A549 (cell line): ENCODE measurements at regions not wholly inside any gene's neighbourhood (a gene's known extent, or its start where the extent isn't known, plus 50 kb on each side); places are given as distances from the start of the nearest gene placed in this dataset.

Source experiments
- GATA3 ChIP-seq: IDR thresholded peaks from 2 replicates; pipeline ENCODE4 v1.6.1; 2012; ENCODE audit warnings: borderline replicate concordance
- JUNB ChIP-seq: fragments of >200 bp; sonication (Bioruptor Twin); formaldehyde crosslinking; IDR thresholded peaks from 2 replicates; pipeline ENCODE4 v1.6.1; 2016
- KDM5A ChIP-seq: fragments of 200-600 bp; sonication (generic); IDR thresholded peaks from 2 replicates; pipeline ENCODE4 v1.6.1; 2016; ENCODE audit warnings: antibody characterized with exemption, mild to moderate bottlenecking
- MYC ChIP-seq: IDR thresholded peaks from 2 replicates; pipeline ENCODE4 v1.6.1; 2012; ENCODE audit warnings: mild to moderate bottlenecking, inconsistent platforms, low read length, improper control_type of control experiment, borderline replicate concordance
- NR3C1 ChIP-seq: fragments of >200 bp; sonication (Bioruptor Twin); formaldehyde crosslinking; IDR thresholded peaks from 3 replicates; pipeline ENCODE4 v1.6.1; 2017
- POLR2A ChIP-seq: IDR thresholded peaks from 2 replicates; pipeline ENCODE4 v1.6.1; 2012; ENCODE audit warnings: mild to moderate bottlenecking, low read length
- TF ChIP-seq, protein P1 (sequence below): fragments of 200-600 bp; sonication (generic); IDR thresholded peaks from 2 replicates; pipeline ENCODE4 v1.6.1; 2016; ENCODE audit warnings: antibody characterized with exemption, mild to moderate bottlenecking, moderate library complexity
- TF ChIP-seq, protein P2 (sequence below): fragments of >200 bp; sonication (Bioruptor Twin); formaldehyde crosslinking; IDR thresholded peaks from 3 replicates; pipeline ENCODE4 v1.5.1; 2016
- TF ChIP-seq, protein P3 (sequence below): fragments of 150-350 bp; IDR thresholded peaks from 2 replicates; pipeline ENCODE4 v1.6.1; 2014; ENCODE audit warnings: low read depth, mild to moderate bottlenecking, low read length
- TF ChIP-seq, protein P4 (sequence below): IDR thresholded peaks from 2 replicates; pipeline ENCODE4 v1.6.1; 2012

DNA sequence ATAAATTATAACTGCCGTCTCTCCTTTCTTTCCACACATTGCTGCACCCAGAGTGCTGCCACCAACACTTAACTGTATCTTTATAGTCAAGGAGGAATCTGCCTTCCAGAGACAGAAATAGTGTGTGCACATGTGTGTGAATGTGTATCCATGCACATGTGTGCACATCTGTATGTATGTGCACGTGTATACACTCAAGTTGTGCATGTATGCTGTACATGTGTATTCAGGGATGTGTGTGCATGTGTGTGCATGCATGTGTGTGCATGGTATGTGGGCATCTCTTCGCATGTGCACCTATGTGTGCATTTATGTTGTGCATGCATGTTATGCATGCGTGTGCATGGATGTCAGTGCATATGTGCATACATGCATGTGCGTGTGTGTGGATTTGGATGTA lies 253.3 kb downstream of the KLF6 start:
- TF ChIP-seq, protein P1, sequence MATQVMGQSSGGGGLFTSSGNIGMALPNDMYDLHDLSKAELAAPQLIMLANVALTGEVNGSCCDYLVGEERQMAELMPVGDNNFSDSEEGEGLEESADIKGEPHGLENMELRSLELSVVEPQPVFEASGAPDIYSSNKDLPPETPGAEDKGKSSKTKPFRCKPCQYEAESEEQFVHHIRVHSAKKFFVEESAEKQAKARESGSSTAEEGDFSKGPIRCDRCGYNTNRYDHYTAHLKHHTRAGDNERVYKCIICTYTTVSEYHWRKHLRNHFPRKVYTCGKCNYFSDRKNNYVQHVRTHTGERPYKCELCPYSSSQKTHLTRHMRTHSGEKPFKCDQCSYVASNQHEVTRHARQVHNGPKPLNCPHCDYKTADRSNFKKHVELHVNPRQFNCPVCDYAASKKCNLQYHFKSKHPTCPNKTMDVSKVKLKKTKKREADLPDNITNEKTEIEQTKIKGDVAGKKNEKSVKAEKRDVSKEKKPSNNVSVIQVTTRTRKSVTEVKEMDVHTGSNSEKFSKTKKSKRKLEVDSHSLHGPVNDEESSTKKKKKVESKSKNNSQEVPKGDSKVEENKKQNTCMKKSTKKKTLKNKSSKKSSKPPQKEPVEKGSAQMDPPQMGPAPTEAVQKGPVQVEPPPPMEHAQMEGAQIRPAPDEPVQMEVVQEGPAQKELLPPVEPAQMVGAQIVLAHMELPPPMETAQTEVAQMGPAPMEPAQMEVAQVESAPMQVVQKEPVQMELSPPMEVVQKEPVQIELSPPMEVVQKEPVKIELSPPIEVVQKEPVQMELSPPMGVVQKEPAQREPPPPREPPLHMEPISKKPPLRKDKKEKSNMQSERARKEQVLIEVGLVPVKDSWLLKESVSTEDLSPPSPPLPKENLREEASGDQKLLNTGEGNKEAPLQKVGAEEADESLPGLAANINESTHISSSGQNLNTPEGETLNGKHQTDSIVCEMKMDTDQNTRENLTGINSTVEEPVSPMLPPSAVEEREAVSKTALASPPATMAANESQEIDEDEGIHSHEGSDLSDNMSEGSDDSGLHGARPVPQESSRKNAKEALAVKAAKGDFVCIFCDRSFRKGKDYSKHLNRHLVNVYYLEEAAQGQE, result no peak
- TF ChIP-seq JUNB (no peak), NR3C1 (no peak), GATA3 (no peak), KDM5A (no peak), POLR2A (no peak), MYC (no peak)
- TF ChIP-seq, protein P2, sequence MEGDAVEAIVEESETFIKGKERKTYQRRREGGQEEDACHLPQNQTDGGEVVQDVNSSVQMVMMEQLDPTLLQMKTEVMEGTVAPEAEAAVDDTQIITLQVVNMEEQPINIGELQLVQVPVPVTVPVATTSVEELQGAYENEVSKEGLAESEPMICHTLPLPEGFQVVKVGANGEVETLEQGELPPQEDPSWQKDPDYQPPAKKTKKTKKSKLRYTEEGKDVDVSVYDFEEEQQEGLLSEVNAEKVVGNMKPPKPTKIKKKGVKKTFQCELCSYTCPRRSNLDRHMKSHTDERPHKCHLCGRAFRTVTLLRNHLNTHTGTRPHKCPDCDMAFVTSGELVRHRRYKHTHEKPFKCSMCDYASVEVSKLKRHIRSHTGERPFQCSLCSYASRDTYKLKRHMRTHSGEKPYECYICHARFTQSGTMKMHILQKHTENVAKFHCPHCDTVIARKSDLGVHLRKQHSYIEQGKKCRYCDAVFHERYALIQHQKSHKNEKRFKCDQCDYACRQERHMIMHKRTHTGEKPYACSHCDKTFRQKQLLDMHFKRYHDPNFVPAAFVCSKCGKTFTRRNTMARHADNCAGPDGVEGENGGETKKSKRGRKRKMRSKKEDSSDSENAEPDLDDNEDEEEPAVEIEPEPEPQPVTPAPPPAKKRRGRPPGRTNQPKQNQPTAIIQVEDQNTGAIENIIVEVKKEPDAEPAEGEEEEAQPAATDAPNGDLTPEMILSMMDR, result no peak
- TF ChIP-seq, protein P3, sequence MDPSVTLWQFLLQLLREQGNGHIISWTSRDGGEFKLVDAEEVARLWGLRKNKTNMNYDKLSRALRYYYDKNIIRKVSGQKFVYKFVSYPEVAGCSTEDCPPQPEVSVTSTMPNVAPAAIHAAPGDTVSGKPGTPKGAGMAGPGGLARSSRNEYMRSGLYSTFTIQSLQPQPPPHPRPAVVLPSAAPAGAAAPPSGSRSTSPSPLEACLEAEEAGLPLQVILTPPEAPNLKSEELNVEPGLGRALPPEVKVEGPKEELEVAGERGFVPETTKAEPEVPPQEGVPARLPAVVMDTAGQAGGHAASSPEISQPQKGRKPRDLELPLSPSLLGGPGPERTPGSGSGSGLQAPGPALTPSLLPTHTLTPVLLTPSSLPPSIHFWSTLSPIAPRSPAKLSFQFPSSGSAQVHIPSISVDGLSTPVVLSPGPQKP, result no peak
- TF ChIP-seq, protein P4, sequence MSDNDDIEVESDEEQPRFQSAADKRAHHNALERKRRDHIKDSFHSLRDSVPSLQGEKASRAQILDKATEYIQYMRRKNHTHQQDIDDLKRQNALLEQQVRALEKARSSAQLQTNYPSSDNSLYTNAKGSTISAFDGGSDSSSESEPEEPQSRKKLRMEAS, result no peak
